SK-MEL-5 (cell line): ENCODE measurements at regions not wholly inside any gene's neighbourhood (a gene's known extent, or its start where the extent isn't known, plus 50 kb on each side); places are given as distances from the start of the nearest gene placed in this dataset.
A peak's percentile ranks its signal among the peaks of the same experiment; 100 is the strongest.

ENCODE experiments used
- DNase-seq: peaks from one replicate; pipeline ENCODE4 v3.0.0-alpha.2; 2016; ENCODE audit warnings: low read depth, low spot score
- in situ Hi-C: cut with HindIII; loops from 2 replicates; pipeline ENCODE4 v1.10.0; 2016; ENCODE audit warnings: low sequenced_read_pairs, high pct_unique_total_duplicates, low pct_unique_long_range_greater_than_20kb

GRCh38 chr20:51310216-51310615, 232.3 kb downstream of the NFATC2 start:
- DNase-seq, result no peak
- in situ Hi-C loops, result loop anchor here (25.0 kb wide), 1 partner anchor 323 kb away; no protein-coding TSS in a partner anchor

- DNase-seq, result no peak
- in situ Hi-C loops, result loop anchor here (25.0 kb wide), 1 partner anchor 322 kb away; no protein-coding TSS in a partner anchor
Measured at GRCh38 chr20:51309128-51309527, 233.4 kb downstream of the NFATC2 start.

GRCh38 chr20:51306521-51307358, 235.8 kb downstream of the NFATC2 start:
- in situ Hi-C loops, result loop anchor here (25.0 kb wide), 1 partner anchor 319 kb away; no protein-coding TSS in a partner anchor
- peak; percentile 79 for DNase-seq

- in situ Hi-C loops, result loop anchor here (25.0 kb wide), 1 partner anchor 319 kb away; no protein-coding TSS in a partner anchor
- DNase-seq, result no peak
Measured at GRCh38 chr20:51306081-51306480, 236.4 kb downstream of the NFATC2 start.

GRCh38 chr20:51305316-51306052, 237.0 kb downstream of the NFATC2 start:
- no peak for DNase-seq
- in situ Hi-C loops, result loop anchor here (25.0 kb wide), 1 partner anchor 318 kb away; no protein-coding TSS in a partner anchor

- in situ Hi-C loops, result loop anchor here (25.0 kb wide), 1 partner anchor 317 kb away; no protein-coding TSS in a partner anchor
- no peak for DNase-seq
Measured at GRCh38 chr20:51303731-51304670, 238.5 kb downstream of the NFATC2 start.

- in situ Hi-C loops, result loop anchor here (25.0 kb wide), 1 partner anchor 314 kb away; no protein-coding TSS in a partner anchor
- DNase-seq, result no peak
Measured at GRCh38 chr20:51301026-51301425, 241.5 kb downstream of the NFATC2 start.

GRCh38 chr20:51300104-51300503, 242.4 kb downstream of the NFATC2 start:
- in situ Hi-C loops, result loop anchor here (25.0 kb wide), 1 partner anchor 313 kb away; no protein-coding TSS in a partner anchor
- DNase-seq, result no peak

- no peak for DNase-seq
- in situ Hi-C loops, result no loop called here
Measured at GRCh38 chr20:51299413-51299812, 243.1 kb downstream of the NFATC2 start.

- DNase-seq, result no peak
- in situ Hi-C loops, result no loop called here
Measured at GRCh38 chr20:51298141-51298749, 244.3 kb downstream of the NFATC2 start.

- DNase-seq, result no peak
- in situ Hi-C loops, result no loop called here
Measured at GRCh38 chr20:51287628-51288413, 254.7 kb downstream of the NFATC2 start.

GRCh38 chr20:51286758-51287157, 255.8 kb downstream of the NFATC2 start:
- in situ Hi-C loops, result no loop called here
- peak; percentile 77 for DNase-seq

GRCh38 chr20:51285684-51286083, 256.8 kb downstream of the NFATC2 start:
- in situ Hi-C loops, result no loop called here
- no peak for DNase-seq

- no peak for DNase-seq
- in situ Hi-C loops, result no loop called here
Measured at GRCh38 chr20:51284871-51285270, 257.6 kb downstream of the NFATC2 start.

GRCh38 chr20:51284176-51284575, 258.3 kb downstream of the NFATC2 start:
- in situ Hi-C loops, result no loop called here
- DNase-seq, result no peak

- no peak for DNase-seq
- in situ Hi-C loops, result no loop called here
Measured at GRCh38 chr20:51281521-51281920, 258.6 kb upstream of the KCNG1 start.
